ENCODE measurements at regions not wholly inside any gene's neighbourhood (a gene's known extent, or its start where the extent isn't known, plus 50 kb on each side); places are given as distances from the start of the nearest gene placed in this dataset.

GRCh38 chr9:75699625-75700251 lies 190.7 kb upstream of the PCSK5 start:
- H3K27ac ChIP-seq (ENCODE audit: low read depth, low read length), result no peak overlapping the region
- peaks cover 2% of the 10 kb centered on the region; the same call in 1 of the 2 replicates for H3K9me3 ChIP-seq (ENCODE audit: control insufficient read depth, insufficient read depth, low read length)
- POLR2A ChIA-PET, result no interaction called here
- H3K27me3 ChIP-seq (ENCODE audit: control insufficient read depth, insufficient read depth, low read length), result no peaks in the 10 kb centered on the region
- no peak overlapping the region for H3K4me3 ChIP-seq (ENCODE audit: low read depth, low read length)
- no peak for TF ChIP-seq CTCF (IDR thresholded peaks at IDR 0.05; ENCODE audit: low read depth, low read length)
- CTCF ChIA-PET, result no interaction called here
- no peak for DNase-seq (ENCODE audit: low read depth, low spot score)

- ChIA-PET CTCF (no interaction called here), POLR2A (no interaction called here)
- no peak for TF ChIP-seq CTCF (IDR thresholded peaks at IDR 0.05; ENCODE audit: low read depth, low read length)
- H3K9me3 ChIP-seq (ENCODE audit: control insufficient read depth, insufficient read depth, low read length), result no peaks in the 10 kb centered on the region
- no peaks in the 10 kb centered on the region for H3K27me3 ChIP-seq (ENCODE audit: control insufficient read depth, insufficient read depth, low read length)
- no peak overlapping the region for H3K27ac ChIP-seq (ENCODE audit: low read depth, low read length)
- no peak overlapping the region for H3K4me3 ChIP-seq (ENCODE audit: low read depth, low read length)
- DNase-seq (ENCODE audit: low read depth, low spot score), result no peak
Measured at GRCh38 chr9:75700252-75700640, 190.2 kb upstream of the PCSK5 start.

GRCh38 chr9:75707191-75707590 lies 183.3 kb upstream of the PCSK5 start:
- TF ChIP-seq CTCF (IDR thresholded peaks at IDR 0.05; ENCODE audit: low read depth, low read length), result no peak
- DNase-seq (ENCODE audit: low read depth, low spot score), result no peak
- H3K27me3 ChIP-seq (ENCODE audit: control insufficient read depth, insufficient read depth, low read length), result no peaks in the 10 kb centered on the region
- peaks cover 9% of the 10 kb centered on the region for H3K9me3 ChIP-seq (ENCODE audit: control insufficient read depth, insufficient read depth, low read length)
- ChIA-PET POLR2A (no interaction called here), CTCF (interaction anchor here (0.6 kb wide), 1 partner anchor 13 kb away, joined by 6 read pairs; no protein-coding TSS in a partner anchor)
- no peak overlapping the region for H3K4me3 ChIP-seq (ENCODE audit: low read depth, low read length)
- H3K27ac ChIP-seq (ENCODE audit: low read depth, low read length), result no peak overlapping the region

GRCh38 chr9:75709698-75710097 lies 180.8 kb upstream of the PCSK5 start:
- no peak overlapping the region for H3K27ac ChIP-seq (ENCODE audit: low read depth, low read length)
- DNase-seq (ENCODE audit: low read depth, low spot score), result no peak
- ChIA-PET POLR2A (no interaction called here), CTCF (no interaction called here)
- no peak for TF ChIP-seq CTCF (IDR thresholded peaks at IDR 0.05; ENCODE audit: low read depth, low read length)
- peaks cover 9% of the 10 kb centered on the region for H3K9me3 ChIP-seq (ENCODE audit: control insufficient read depth, insufficient read depth, low read length)
- H3K4me3 ChIP-seq (ENCODE audit: low read depth, low read length), result no peak overlapping the region
- H3K27me3 ChIP-seq (ENCODE audit: control insufficient read depth, insufficient read depth, low read length), result no peaks in the 10 kb centered on the region

- ChIA-PET CTCF (no interaction called here), POLR2A (no interaction called here)
- TF ChIP-seq CTCF (IDR thresholded peaks at IDR 0.05; ENCODE audit: low read depth, low read length), result no peak
- peaks cover 5% of the 10 kb centered on the region for H3K9me3 ChIP-seq (ENCODE audit: control insufficient read depth, insufficient read depth, low read length)
- H3K27ac ChIP-seq (ENCODE audit: low read depth, low read length), result no peak overlapping the region
- no peaks in the 10 kb centered on the region for H3K27me3 ChIP-seq (ENCODE audit: control insufficient read depth, insufficient read depth, low read length)
- DNase-seq (ENCODE audit: low read depth, low spot score), result no peak
- H3K4me3 ChIP-seq (ENCODE audit: low read depth, low read length), result no peak overlapping the region
Measured at GRCh38 chr9:75712700-75713099, 177.8 kb upstream of the PCSK5 start.

All from AG04450 (cell line).